ENCODE measurements at regions not wholly inside any gene's neighbourhood (a gene's known extent, or its start where the extent isn't known, plus 50 kb on each side); places are given as distances from the start of the nearest gene placed in this dataset.

- Histone ChIP-seq H3K4me1 (no peaks in the 10 kb centered on the region), H3K4me3 (no peak overlapping the region), H3K36me3 (no peaks in the 10 kb centered on the region), H3K27ac (no peak overlapping the region), H3K27me3 (no peaks in the 10 kb centered on the region), H3K9me3 (no peaks in the 10 kb centered on the region)
- DNase-seq = no peak
- intact Hi-C loops (cut with DNase I; ENCODE audit: low total_unique reads) = no loop called here
- no peak for TF ChIP-seq POLR2A (IDR thresholded peaks at IDR 0.05)
- TF ChIP-seq CTCF (IDR thresholded peaks at IDR 0.05) = no peak
Observed at GRCh38 chr10:83955406-83955805, 183.9 kb upstream of the GHITM start.

- Histone ChIP-seq H3K9me3 (no peaks in the 10 kb centered on the region), H3K36me3 (no peaks in the 10 kb centered on the region), H3K27me3 (no peaks in the 10 kb centered on the region), H3K27ac (no peak overlapping the region), H3K4me1 (no peaks in the 10 kb centered on the region), H3K4me3 (no peak overlapping the region)
- no peak for DNase-seq
- intact Hi-C loops (cut with DNase I; ENCODE audit: low total_unique reads) = no loop called here
- TF ChIP-seq POLR2A (IDR thresholded peaks at IDR 0.05) = no peak
- no peak for TF ChIP-seq CTCF (IDR thresholded peaks at IDR 0.05)
Observed at GRCh38 chr10:83957168-83957947, 182.0 kb upstream of the GHITM start.

GRCh38 chr10:83959328-83959727 lies 180.0 kb upstream of the GHITM start:
- no peaks in the 10 kb centered on the region for H3K27me3 ChIP-seq
- no peaks in the 10 kb centered on the region for H3K4me1 ChIP-seq
- intact Hi-C loops (cut with DNase I; ENCODE audit: low total_unique reads) = no loop called here
- no peaks in the 10 kb centered on the region for H3K36me3 ChIP-seq
- no peak overlapping the region for H3K4me3 ChIP-seq
- H3K9me3 ChIP-seq = no peaks in the 10 kb centered on the region
- TF ChIP-seq POLR2A (IDR thresholded peaks at IDR 0.05) (no peak), CTCF (IDR thresholded peaks at IDR 0.05) (no peak)
- H3K27ac ChIP-seq = no peak overlapping the region
- DNase-seq = no peak

GRCh38 chr10:83960125-83960524 lies 179.2 kb upstream of the GHITM start:
- no peak overlapping the region for H3K4me3 ChIP-seq

More at GRCh38 chr10:83960125-83960524, 179.2 kb upstream of the GHITM start:
- no peak for TF ChIP-seq POLR2A (IDR thresholded peaks at IDR 0.05)
- TF ChIP-seq CTCF (IDR thresholded peaks at IDR 0.05) = no peak
- Histone ChIP-seq H3K4me1 (no peaks in the 10 kb centered on the region), H3K36me3 (no peaks in the 10 kb centered on the region), H3K27me3 (no peaks in the 10 kb centered on the region), H3K9me3 (no peaks in the 10 kb centered on the region), H3K27ac (no peak overlapping the region)
- no peak for DNase-seq
- intact Hi-C loops (cut with DNase I; ENCODE audit: low total_unique reads) = no loop called here

Data from uterus (tissue), 3 donors.